WTC11 (cell line): ENCODE measurements at regions not wholly inside any gene's neighbourhood (a gene's known extent, or its start where the extent isn't known, plus 50 kb on each side); places are given as distances from the start of the nearest gene placed in this dataset.

Experiments used
- ELF4 ChIP-seq: sonication (generic); formaldehyde crosslinking; IDR thresholded peaks from 2 replicates; pipeline ENCODE4 v1.8.1; 2022; ENCODE audit warnings: low read depth, mild to moderate bottlenecking, moderate library complexity, missing genetic modification reagents
- TF ChIP-seq, protein P1 (sequence below): fragments of 250-450 bp; sonication (Bioruptor Pico); IDR thresholded peaks from 2 replicates; pipeline ENCODE4 v1.9.0; 2021; ENCODE audit warnings: moderate library complexity, mild to moderate bottlenecking, inconsistent platforms, borderline replicate concordance
- TF ChIP-seq, protein P2 (sequence below): sonication (generic); formaldehyde crosslinking; IDR thresholded peaks from 2 replicates; pipeline ENCODE4 v1.8.1; 2022; ENCODE audit warnings: low read depth, missing genetic modification reagents, borderline replicate concordance

DNA sequence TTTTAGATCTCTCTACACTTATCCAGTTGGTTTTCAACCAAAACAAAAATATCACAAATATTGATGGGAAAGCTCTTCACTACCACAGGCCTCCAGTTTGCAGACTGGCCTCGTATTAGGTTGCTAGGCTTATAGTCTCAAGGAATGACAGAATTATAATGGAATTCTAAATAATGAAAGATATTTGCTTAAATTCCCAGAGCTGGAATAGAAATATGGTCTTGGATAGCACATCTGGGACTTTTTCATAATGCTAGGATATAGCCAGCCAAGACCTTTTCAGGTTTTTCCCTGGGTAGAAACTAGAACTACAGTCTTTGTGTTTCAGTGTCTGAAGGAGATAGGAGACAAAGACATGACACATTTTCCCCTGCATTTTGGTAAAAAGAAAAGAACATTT lies 121.9 kb upstream of the STAC start:
- TF ChIP-seq, protein P1, sequence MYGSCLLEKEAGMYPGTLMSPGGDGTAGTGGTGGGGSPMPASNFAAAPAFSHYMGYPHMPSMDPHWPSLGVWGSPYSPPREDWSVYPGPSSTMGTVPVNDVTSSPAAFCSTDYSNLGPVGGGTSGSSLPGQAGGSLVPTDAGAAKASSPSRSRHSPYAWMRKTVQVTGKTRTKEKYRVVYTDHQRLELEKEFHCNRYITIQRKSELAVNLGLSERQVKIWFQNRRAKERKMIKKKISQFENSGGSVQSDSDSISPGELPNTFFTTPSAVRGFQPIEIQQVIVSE, result no peak
- TF ChIP-seq, protein P2, sequence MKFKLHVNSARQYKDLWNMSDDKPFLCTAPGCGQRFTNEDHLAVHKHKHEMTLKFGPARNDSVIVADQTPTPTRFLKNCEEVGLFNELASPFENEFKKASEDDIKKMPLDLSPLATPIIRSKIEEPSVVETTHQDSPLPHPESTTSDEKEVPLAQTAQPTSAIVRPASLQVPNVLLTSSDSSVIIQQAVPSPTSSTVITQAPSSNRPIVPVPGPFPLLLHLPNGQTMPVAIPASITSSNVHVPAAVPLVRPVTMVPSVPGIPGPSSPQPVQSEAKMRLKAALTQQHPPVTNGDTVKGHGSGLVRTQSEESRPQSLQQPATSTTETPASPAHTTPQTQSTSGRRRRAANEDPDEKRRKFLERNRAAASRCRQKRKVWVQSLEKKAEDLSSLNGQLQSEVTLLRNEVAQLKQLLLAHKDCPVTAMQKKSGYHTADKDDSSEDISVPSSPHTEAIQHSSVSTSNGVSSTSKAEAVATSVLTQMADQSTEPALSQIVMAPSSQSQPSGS (CRISPR knock-in tag), result no peak
- no peak for TF ChIP-seq ELF4 (CRISPR knock-in tag)
